Sigmoid colon (tissue), 6 donors: ENCODE measurements at regions not wholly inside any gene's neighbourhood (a gene's known extent, or its start where the extent isn't known, plus 50 kb on each side); places are given as distances from the start of the nearest gene placed in this dataset.
"Not testable (repeated sequence)": the region's sequence is repeated elsewhere in the genome, so short reads cannot be mapped to it uniquely, and the experiment has no call there.

Experiments used
- DNase-seq: peaks from one replicate; pipeline ENCODE4 v3.0.0-alpha.2; 2019
- H3K27ac ChIP-seq, 4 donors: fragments of 200-600 bp; sonication (generic); one replicate each; pipeline ENCODE4 v1.5.1; 2016 to 2019; ENCODE audit warnings: mild to moderate bottlenecking in 1 of 4
- H3K27me3 ChIP-seq, 3 donors: fragments of 200-600 bp; sonication (generic); one replicate each; pipeline ENCODE4 v1.5.1; 2019; ENCODE audit warnings: mild to moderate bottlenecking in 1 of 3
- H3K36me3 ChIP-seq, 4 donors: fragments of 200-600 bp; sonication (generic); one replicate each; pipeline ENCODE4 v1.5.1; 2016 to 2019
- H3K4me1 ChIP-seq, 4 donors: fragments of 200-600 bp; sonication (generic); one replicate each; pipeline ENCODE4 v1.5.1; 2017 to 2019
- H3K4me3 ChIP-seq, 4 donors: fragments of 200-600 bp; sonication (generic); one replicate each; pipeline ENCODE4 v1.5.1; 2017 to 2019; ENCODE audit warnings: mild to moderate bottlenecking in 2 of 4, moderate library complexity in 1 of 4
- H3K9me3 ChIP-seq, 4 donors: fragments of 200-600 bp in 3 of 4; sonication (generic) in 3 of 4; one replicate each; pipeline versions ENCODE4 v1.5.1 to v1.6.1; 2013 to 2019
- CTCF ChIP-seq, 4 experiments: fragments of 450-650 bp in 3 of 4; fragments of 200-600 bp in 1 of 4; IDR thresholded peaks; one replicate each; pipeline ENCODE4 v1.5.1; 2016 to 2019; ENCODE audit warnings: antibody characterized with exemption in 4 of 4, mild to moderate bottlenecking in 3 of 4, moderate library complexity in 2 of 4
- EP300 ChIP-seq, 4 donors: sonication (generic); formaldehyde crosslinking; IDR thresholded peaks; one replicate each; pipeline ENCODE4 v1.6.1; 2017; ENCODE audit warnings: antibody characterized with exemption in 4 of 4
- POLR2A ChIP-seq, 2 donors: fragments of 450-650 bp; IDR thresholded peaks; one replicate each; pipeline ENCODE4 v1.6.1; 2016; ENCODE audit warnings: antibody characterized with exemption in 2 of 2, mild to moderate bottlenecking in 2 of 2, moderate library complexity in 2 of 2
- POLR2AphosphoS5 ChIP-seq, 4 donors: sonication (generic); formaldehyde crosslinking; IDR thresholded peaks; one replicate each; pipeline ENCODE4 v1.6.1; 2017; ENCODE audit warnings: antibody characterized with exemption in 4 of 4
- WGBS, 2 donors: extraction: QIAGEN DNeasy Blood & Tissue Kit; methylation state at CpG; one replicate each; pipeline ENCODE4 v1.1.7; 2013; 5-methylcytosine and 5-hydroxymethylcytosine counted together
- intact Hi-C: fragments of 100-400 bp; cut with DNase I; formaldehyde crosslinking; loops from one replicate; pipeline ENCODE4 v1.15.1; 2023
- donor health status: healthy with polysubstance abuse.
- donor health status: healthy.

DNA sequence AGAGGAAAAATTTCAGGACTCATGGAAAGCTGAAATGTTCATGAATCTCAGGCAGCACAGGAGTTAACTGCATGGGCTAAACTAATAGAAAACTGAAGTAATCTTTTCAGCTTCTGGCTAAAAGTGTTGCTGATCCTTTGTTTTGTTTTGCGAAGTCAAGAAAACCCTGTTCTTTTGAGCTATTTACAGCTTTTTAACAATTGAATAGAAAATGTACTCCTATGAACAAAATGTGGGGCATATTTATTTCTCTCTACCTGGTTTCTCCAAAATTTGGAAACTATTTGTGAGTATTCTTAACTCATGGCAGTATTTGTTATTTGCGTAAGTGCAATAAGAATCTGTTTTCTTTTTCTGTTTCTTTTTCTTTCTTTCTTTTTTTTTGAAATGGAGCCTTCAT lies 818.8 kb upstream of the CITED2 start:
- WGBS, 2 donors = 96 to 98% methylated on average over 2 of the region's 2 CpGs
- no peaks in the 10 kb centered on the region for H3K27me3 ChIP-seq
- H3K4me3 ChIP-seq = no peak overlapping the region
- H3K27ac ChIP-seq = no peak overlapping the region
- TF ChIP-seq EP300 (IDR thresholded peaks at IDR 0.05) = no peak
- no peak for TF ChIP-seq POLR2A (IDR thresholded peaks at IDR 0.05)
- TF ChIP-seq CTCF (IDR thresholded peaks at IDR 0.05) = no peak
- no peak for TF ChIP-seq POLR2AphosphoS5 (IDR thresholded peaks at IDR 0.05)
- no peak for DNase-seq
- H3K36me3 ChIP-seq = no peaks in the 10 kb centered on the region
- peaks cover 0 to 7% (median 0%) of the 10 kb centered on the region in 4 donors for H3K9me3 ChIP-seq
- no peaks in the 10 kb centered on the region for H3K4me1 ChIP-seq
- intact Hi-C loops = no loop called here

- 94 to 96% methylated on average over 1 of the region's 1 CpG for WGBS, 2 donors
- intact Hi-C loops = no loop called here
- no peaks in the 10 kb centered on the region for H3K36me3 ChIP-seq
- no peak for DNase-seq
- no peak for TF ChIP-seq POLR2AphosphoS5 (IDR thresholded peaks at IDR 0.05)
- no peak for TF ChIP-seq POLR2A (IDR thresholded peaks at IDR 0.05)
- TF ChIP-seq CTCF (IDR thresholded peaks at IDR 0.05) = no peak
- TF ChIP-seq EP300 (IDR thresholded peaks at IDR 0.05) = no peak
- H3K27me3 ChIP-seq = no peaks in the 10 kb centered on the region
- H3K4me3 ChIP-seq = no peak overlapping the region
- no peaks in the 10 kb centered on the region for H3K4me1 ChIP-seq
- H3K27ac ChIP-seq = no peak overlapping the region
- H3K9me3 ChIP-seq = peaks cover 0 to 8% (median 0%) of the 10 kb centered on the region in 4 donors
Observed at GRCh38 chr6:140192018-140192417, 817.6 kb upstream of the CITED2 start.

GRCh38 chr6:140189263-140189662 lies 814.8 kb upstream of the CITED2 start:
- H3K4me1 ChIP-seq, H3K27ac ChIP-seq, H3K9me3 ChIP-seq, intact Hi-C loops, H3K36me3 ChIP-seq, H3K27me3 ChIP-seq, DNase-seq, H3K4me3 ChIP-seq: not testable (repeated sequence)
- 78 to 88% methylated on average over 1 of the region's 1 CpG for WGBS, 2 donors

DNA sequence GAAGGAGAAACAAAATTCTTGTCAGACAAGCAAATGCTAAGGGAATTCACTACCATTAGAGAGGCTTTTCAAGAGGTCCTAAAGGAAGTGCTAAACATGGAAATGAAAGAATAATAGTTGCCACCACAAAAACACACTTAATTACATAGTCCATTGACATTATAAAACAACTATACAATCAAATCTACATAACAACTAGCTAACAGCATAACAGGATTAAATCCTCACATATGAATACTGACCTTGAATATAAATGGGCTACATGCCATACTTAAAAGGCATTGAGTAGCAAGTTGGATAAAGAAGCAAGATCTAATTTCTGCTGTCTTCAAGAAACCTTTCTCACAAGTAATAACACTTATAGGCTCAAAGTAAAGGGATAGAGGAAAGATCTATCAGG lies 811.5 kb upstream of the CITED2 start:
- Histone ChIP-seq H3K4me3 (no peak overlapping the region), H3K9me3 (peaks cover 0 to 5% (median 0%) of the 10 kb centered on the region in 4 donors), H3K4me1 (no peaks in the 10 kb centered on the region), H3K27me3 (no peaks in the 10 kb centered on the region), H3K36me3 (no peaks in the 10 kb centered on the region), H3K27ac (no peak overlapping the region)
- DNase-seq = no peak
- TF ChIP-seq POLR2AphosphoS5 (IDR thresholded peaks at IDR 0.05) (no peak), EP300 (IDR thresholded peaks at IDR 0.05) (no peak), CTCF (IDR thresholded peaks at IDR 0.05) (no peak), POLR2A (IDR thresholded peaks at IDR 0.05) (no peak)
- intact Hi-C loops = no loop called here

- intact Hi-C loops = no loop called here
Observed at GRCh38 chr6:140183881-140184280, 809.4 kb upstream of the CITED2 start.

More at GRCh38 chr6:140183881-140184280, 809.4 kb upstream of the CITED2 start:
- Histone ChIP-seq H3K27ac (no peak overlapping the region), H3K36me3 (no peaks in the 10 kb centered on the region), H3K9me3 (peaks cover 0 to 5% (median 0%) of the 10 kb centered on the region in 4 donors), H3K27me3 (no peaks in the 10 kb centered on the region), H3K4me3 (no peak overlapping the region), H3K4me1 (no peaks in the 10 kb centered on the region)
- no peak for DNase-seq
- TF ChIP-seq POLR2A (IDR thresholded peaks at IDR 0.05) = no peak
- no peak for TF ChIP-seq EP300 (IDR thresholded peaks at IDR 0.05)
- TF ChIP-seq CTCF (IDR thresholded peaks at IDR 0.05) = no peak
- no peak for TF ChIP-seq POLR2AphosphoS5 (IDR thresholded peaks at IDR 0.05)
